GM10248 (cell line): ENCODE measurements at regions not wholly inside any gene's neighbourhood (a gene's known extent, or its start where the extent isn't known, plus 50 kb on each side); places are given as distances from the start of the nearest gene placed in this dataset.

Experiments used
- CTCF ChIA-PET: fragments of 300-600 bp; sonication (Branson Sonifier 250); formaldehyde crosslinking; extraction: SDS; loops from one replicate; lab custom pipeline; 2021; ENCODE audit warnings: antibody characterized with exemption; lab: Yijun Ruan, JAX
- POLR2A ChIA-PET: fragments of 350-650 bp; sonication (Branson Sonifier 250); formaldehyde crosslinking; extraction: SDS; loops from one replicate; lab custom pipeline; 2020; ENCODE audit warnings: antibody characterized with exemption; lab: Yijun Ruan, JAX
- DNase-seq: peaks from one replicate; pipeline ENCODE4 v3.0.0; 2012; ENCODE audit errors: extremely low spot score
- TF ChIP-seq, protein P1 (sequence below): IDR thresholded peaks from 2 replicates; pipeline ENCODE4 v1.5.1; 2012; ENCODE audit warnings: mild to moderate bottlenecking, low read depth; ENCODE audit errors: extremely low read depth, missing control alignments, control extremely low read depth

DNA sequence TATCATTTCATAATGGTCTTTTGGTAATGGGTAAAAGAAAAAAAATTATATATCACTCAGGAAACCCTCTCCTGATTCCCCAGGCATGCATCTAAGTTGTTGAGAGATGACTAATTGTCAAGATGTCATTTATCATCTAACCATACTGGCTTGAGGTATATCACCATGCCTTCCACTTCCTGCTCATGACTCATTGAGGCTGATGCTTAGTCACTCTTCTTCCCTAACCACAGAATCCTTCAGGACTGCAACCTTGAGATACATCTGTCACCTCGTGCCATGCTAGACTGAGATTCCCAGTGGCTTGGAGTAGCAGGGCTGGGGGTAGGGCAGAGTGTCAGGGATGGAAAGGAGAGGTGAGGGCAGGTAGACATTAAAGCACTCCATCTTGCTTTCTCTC is 782.5 kb upstream of the INTU start:
- TF ChIP-seq, protein P1, sequence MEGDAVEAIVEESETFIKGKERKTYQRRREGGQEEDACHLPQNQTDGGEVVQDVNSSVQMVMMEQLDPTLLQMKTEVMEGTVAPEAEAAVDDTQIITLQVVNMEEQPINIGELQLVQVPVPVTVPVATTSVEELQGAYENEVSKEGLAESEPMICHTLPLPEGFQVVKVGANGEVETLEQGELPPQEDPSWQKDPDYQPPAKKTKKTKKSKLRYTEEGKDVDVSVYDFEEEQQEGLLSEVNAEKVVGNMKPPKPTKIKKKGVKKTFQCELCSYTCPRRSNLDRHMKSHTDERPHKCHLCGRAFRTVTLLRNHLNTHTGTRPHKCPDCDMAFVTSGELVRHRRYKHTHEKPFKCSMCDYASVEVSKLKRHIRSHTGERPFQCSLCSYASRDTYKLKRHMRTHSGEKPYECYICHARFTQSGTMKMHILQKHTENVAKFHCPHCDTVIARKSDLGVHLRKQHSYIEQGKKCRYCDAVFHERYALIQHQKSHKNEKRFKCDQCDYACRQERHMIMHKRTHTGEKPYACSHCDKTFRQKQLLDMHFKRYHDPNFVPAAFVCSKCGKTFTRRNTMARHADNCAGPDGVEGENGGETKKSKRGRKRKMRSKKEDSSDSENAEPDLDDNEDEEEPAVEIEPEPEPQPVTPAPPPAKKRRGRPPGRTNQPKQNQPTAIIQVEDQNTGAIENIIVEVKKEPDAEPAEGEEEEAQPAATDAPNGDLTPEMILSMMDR, result no peak
- DNase-seq, result no peak
- CTCF ChIA-PET, result no interaction called here
- POLR2A ChIA-PET, result no interaction called here

DNA sequence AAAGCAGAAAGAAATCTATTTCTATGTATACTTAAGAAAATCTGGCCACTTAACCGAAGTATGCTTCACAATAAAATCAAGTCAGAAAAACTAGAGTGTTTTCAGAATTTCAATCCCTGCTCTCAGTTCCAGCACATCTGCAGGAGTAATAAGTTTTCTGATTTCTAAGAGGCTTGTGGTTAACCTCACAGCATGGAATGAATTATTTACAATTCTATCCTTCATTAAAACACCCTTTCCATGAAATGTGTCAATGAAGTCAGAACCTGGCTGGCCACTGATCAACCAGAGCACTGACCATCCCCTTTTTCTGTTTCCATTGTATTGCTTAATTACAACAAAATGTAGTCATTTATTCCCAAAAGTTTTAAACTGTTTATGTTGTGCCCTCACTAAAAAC is 781.4 kb upstream of the INTU start:
- TF ChIP-seq, protein P1, result no peak
- no peak for DNase-seq
- ChIA-PET POLR2A (no interaction called here), CTCF (no interaction called here)

DNA sequence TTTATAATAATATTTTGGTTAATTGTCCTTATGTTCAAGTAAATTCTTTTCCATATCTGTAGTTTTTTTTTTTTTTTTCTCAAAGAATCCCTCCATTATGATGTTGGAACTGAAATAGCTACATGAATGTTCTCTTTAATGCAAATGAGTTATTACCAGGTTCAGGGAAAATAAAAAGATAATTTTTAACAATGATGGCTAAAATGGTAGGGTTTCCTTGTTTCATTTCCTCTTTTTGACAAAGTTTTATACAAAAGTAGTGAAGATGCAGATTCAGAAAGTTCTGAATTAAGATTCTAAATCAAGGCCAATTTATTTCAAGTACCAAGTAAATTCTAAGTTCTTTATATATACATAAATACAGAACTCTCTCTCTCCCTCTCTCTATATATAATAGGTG is 779.0 kb upstream of the INTU start:
- DNase-seq, result no peak
- POLR2A ChIA-PET, result no interaction called here
- CTCF ChIA-PET, result interaction anchor here (1.2 to 1.4 kb wide), 2 partner anchors 11 to 16 kb away, joined by 3 to 4 read pairs; no protein-coding TSS in a partner anchor

DNA sequence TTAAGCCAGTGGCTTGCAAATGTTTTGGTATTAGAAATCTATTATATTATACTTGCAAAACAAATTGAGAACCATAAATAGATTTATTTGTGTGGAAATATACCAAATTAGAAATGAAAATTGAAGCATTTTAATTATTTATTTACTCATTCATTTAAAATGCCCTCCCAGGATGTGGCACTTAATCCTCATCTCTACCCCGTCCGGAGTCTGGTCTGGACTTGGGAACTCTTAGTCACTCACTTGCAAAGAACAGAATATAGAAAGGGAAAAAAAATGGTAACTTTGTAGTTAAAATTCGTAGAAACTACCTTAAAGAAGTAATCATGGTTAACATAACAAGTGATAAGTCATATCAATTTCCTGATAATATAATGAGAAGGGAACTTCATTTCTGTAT is 775.9 kb upstream of the INTU start:
- DNase-seq, result no peak
- POLR2A ChIA-PET, result no interaction called here
- TF ChIP-seq, protein P1, result no peak

More for the DNA sequence above, 779.0 kb upstream of the INTU start:
- TF ChIP-seq, protein P1, result no peak

DNA sequence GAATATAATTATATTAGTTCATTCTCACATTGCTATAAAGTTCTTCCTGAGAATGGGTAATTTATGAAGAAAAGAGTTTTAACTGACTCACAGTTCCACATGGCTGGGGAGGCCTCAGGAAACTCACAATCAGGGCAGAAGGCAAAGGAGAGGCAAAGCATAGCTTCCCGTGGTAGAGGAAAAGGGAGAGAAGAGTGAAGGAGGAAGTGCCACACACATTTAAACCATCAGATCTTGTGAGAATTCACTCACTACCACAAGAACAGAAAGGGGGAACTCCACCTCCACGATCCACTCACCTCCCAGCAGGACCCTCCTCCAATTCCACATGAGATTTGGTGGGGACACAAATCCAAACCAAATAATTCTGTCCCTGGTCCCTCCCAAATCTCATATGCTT is 773.4 kb upstream of the INTU start:
- no peak for DNase-seq
- TF ChIP-seq, protein P1, result no peak
- CTCF ChIA-PET, result no interaction called here
- POLR2A ChIA-PET, result no interaction called here

More for the DNA sequence above, 775.9 kb upstream of the INTU start:
- CTCF ChIA-PET, result no interaction called here

DNA sequence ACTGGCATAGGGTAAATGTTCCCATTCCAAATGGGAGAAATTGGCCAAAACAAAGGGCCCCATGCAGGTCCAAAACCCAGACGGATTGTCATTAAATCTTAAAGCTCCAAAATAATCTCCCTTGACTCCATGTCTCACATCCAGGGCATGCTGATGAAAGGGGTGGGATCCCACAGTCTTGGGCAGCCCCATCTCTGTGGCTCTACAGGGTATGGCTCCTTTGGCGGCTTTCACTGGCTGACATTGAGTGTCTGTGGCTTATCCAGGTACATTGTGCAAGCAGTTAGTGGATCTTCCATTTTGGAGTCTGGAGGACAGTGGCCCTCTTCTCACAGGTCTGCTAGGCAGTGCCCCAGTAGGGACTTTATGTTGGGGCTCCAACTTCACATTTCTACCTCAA is 772.9 kb upstream of the INTU start:
- CTCF ChIA-PET, result no interaction called here
- no peak for DNase-seq
- POLR2A ChIA-PET, result no interaction called here
- TF ChIP-seq, protein P1, result no peak

DNA sequence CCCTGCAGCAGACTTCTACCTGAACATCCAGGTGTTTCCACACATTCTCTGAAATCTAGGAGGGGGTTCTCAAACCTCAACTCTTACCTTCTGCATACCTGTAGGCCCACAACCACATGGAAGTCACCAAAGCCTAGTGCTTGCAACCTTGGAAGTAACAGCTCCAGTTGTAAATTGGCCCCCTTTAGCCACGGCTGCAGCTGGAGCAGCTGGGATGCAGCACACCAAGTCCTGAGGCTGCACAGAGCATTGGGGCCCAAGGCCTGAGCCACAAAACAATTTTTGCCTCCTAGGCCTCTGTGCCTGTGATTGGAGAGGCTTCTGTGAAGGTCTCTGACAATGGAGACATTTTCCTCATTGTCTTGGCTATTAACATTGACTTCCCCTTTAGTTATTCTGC is 772.4 kb upstream of the INTU start:
- POLR2A ChIA-PET, result no interaction called here
- TF ChIP-seq, protein P1, result no peak
- CTCF ChIA-PET, result no interaction called here
- DNase-seq, result no peak
